ENCODE measurements at regions not wholly inside any gene's neighbourhood (a gene's known extent, or its start where the extent isn't known, plus 50 kb on each side); places are given as distances from the start of the nearest gene placed in this dataset.

GRCh38 chr6:2504495-2505064 is 246.1 kb downstream of the MYLK4 start:
- DNase-seq (ENCODE audit: low read depth, low spot score), result no peak
- H3K4me3 ChIP-seq (ENCODE audit: low read depth, low read length), result no peak overlapping the region
- in situ Hi-C loops (cut with HindIII; ENCODE audit: low sequenced_read_pairs), result no loop called here
- no peak for TF ChIP-seq CTCF (IDR thresholded peaks at IDR 0.05; ENCODE audit: low read depth, low read length)

GRCh38 chr6:2503816-2504494 is 246.8 kb downstream of the MYLK4 start:
- DNase-seq (ENCODE audit: low read depth, low spot score), result peak; percentile 62
- TF ChIP-seq CTCF (IDR thresholded peaks at IDR 0.05; ENCODE audit: low read depth, low read length), result no peak
- no peak overlapping the region for H3K4me3 ChIP-seq (ENCODE audit: low read depth, low read length)
- in situ Hi-C loops (cut with HindIII; ENCODE audit: low sequenced_read_pairs), result no loop called here

DNA sequence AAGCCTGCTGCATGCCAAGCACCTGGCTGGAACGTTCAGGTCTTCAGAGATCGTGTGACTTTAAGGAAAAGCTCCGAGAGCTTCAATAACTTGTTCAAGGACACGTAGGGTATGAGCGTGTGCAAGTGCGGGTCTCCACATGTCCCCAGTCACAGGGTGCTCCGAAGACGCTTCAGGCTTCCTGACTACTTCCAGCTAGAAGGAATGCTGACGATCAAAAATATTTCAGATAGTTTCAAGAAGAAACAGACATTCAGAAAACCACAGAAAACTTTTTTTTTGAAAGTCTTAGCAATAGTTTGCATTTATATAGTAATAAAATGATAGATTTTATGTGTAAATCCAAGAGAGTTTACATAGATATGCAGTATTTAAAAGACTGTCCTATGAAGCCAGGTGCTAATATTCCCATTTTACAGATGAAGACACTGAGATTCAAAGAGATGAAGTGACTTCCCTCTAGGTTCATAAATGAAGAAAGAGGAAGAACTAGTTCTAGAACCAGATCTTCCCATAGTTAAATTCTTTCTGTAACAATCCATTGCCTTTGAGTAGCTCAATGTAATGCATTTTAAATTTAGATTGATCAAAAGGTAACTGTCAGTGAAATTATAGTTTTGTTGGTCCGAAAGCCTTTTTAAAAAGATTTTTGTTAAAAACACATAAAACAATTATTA is 247.6 kb downstream of the MYLK4 start:
- in situ Hi-C loops (cut with HindIII; ENCODE audit: low sequenced_read_pairs), result no loop called here
- DNase-seq (ENCODE audit: low read depth, low spot score), result no peak
- no peak for TF ChIP-seq CTCF (IDR thresholded peaks at IDR 0.05; ENCODE audit: low read depth, low read length)
- no peak overlapping the region for H3K4me3 ChIP-seq (ENCODE audit: low read depth, low read length)

DNA sequence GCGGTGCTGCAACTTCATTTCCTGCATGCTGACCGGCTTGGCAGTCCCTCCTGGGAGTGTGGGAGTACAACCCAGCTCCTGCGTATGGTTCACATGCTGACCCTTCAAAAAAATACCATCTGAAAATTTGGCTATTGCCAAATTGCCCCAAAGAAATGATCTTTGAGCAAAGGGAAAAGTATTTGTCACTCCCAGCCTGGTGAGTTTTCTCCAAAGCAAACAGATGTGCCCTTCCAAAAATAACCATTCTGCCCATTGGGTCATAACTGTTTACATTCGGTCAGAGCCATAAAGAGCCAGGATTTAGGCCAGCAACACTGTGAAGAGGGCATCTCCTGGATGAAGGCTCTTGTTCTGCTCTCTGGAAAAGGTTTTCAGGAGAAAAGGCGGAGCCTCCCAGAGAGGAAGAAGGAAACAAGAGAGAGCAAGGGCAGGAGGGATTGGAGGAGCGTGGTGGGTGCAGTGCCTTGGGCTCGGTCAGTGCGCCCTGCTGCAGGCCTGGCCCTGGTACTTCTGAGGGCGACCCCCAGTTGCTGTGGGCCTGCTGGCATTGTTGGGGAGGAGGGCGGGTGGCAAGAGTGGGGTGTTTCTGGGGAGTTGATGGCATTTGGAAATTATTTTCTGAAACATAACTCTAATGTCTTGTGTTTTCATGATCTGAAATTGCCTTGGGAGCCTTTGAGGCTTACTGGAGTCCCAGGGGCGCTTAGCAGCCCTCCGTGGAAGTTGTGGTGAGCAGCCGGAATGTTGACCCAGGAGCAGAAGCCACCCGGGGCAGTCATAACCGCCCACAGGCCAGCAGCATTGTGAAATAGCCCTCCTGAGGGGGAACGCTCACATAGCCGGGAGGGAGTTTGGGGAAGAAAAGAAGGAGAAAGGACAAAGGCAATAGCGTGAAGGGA is 248.4 kb downstream of the MYLK4 start:
- no peak for DNase-seq (ENCODE audit: low read depth, low spot score)
- in situ Hi-C loops (cut with HindIII; ENCODE audit: low sequenced_read_pairs), result no loop called here
- no peak for TF ChIP-seq CTCF (IDR thresholded peaks at IDR 0.05; ENCODE audit: low read depth, low read length)
- no peak overlapping the region for H3K4me3 ChIP-seq (ENCODE audit: low read depth, low read length)

DNA sequence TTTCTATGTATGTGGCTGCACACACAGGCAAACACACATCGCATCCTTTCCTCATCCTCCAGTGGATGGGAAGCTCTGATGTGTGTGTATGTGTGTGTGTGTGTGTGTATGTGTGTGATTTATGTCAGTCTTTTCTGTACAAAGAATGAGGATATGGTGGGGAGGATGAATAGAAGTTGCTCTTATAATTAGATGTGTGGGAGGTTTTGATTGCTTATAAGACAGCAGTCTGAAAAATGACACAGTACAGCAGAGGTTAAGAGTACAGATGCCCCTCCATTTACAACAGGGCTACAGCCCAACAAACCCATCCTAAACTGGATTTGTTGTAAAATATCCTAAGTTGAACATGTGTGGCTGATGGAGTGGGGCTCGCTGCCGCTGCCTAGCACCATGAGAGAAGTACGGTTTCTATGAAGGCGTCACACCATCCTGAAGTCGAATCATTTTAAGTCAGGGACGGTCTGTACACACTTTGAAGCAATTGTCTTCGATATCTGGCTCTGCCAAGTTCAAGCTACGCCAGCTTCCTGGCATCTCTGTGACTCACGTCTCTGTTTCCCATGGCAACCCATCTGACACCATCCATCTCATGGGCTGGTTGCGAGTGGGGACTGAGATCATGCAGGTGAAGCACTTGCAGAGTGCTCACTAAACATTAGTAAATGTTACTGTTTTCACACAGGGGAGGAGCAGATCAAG is 252.6 kb downstream of the MYLK4 start:
- peak; percentile 40 for DNase-seq (ENCODE audit: low read depth, low spot score)
- in situ Hi-C loops (cut with HindIII; ENCODE audit: low sequenced_read_pairs), result no loop called here
- H3K4me3 ChIP-seq (ENCODE audit: low read depth, low read length), result no peak overlapping the region
- TF ChIP-seq CTCF (IDR thresholded peaks at IDR 0.05; ENCODE audit: low read depth, low read length), result no peak

GRCh38 chr6:2496291-2496690 is 250.9 kb upstream of the GMDS start:
- in situ Hi-C loops (cut with HindIII; ENCODE audit: low sequenced_read_pairs), result no loop called here
- no peak for TF ChIP-seq CTCF (IDR thresholded peaks at IDR 0.05; ENCODE audit: low read depth, low read length)
- H3K4me3 ChIP-seq (ENCODE audit: low read depth, low read length), result no peak overlapping the region
- no peak for DNase-seq (ENCODE audit: low read depth, low spot score)
